Astrocyte (in vitro differentiated cells and primary cell): ENCODE measurements at regions not wholly inside any gene's neighbourhood (a gene's known extent, or its start where the extent isn't known, plus 50 kb on each side); places are given as distances from the start of the nearest gene placed in this dataset.
A peak's percentile ranks its signal among the peaks of the same experiment; 100 is the strongest.

Source experiments
- DNase-seq: peaks from one replicate; pipeline ENCODE4 v3.0.0-alpha.2; 2010; ENCODE audit warnings: low read depth
- FAIRE-seq: peaks from 2 replicates; lab custom pipeline; 2011; peaks lifted over from hg19 to GRCh38; lab: Jason Lieb, UNC
- H2AFZ ChIP-seq: 2 replicates; pipeline ENCODE4 v1.6.0; 2012; ENCODE audit warnings: low read depth, low read length, inconsistent platforms
- H3K27ac ChIP-seq: 2 replicates; pipeline ENCODE4 v1.5.1; 2011; ENCODE audit warnings: low read depth, low read length, inconsistent platforms
- H3K27me3 ChIP-seq: 2 replicates; pipeline ENCODE4 v1.6.0; 2011; ENCODE audit warnings: low read length, inconsistent platforms; ENCODE audit not compliant: insufficient read depth
- H3K36me3 ChIP-seq: 2 replicates; pipeline ENCODE4 v1.5.1; 2011; ENCODE audit warnings: low read length, inconsistent platforms; ENCODE audit not compliant: insufficient read depth
- H3K4me1 ChIP-seq: 2 replicates; pipeline ENCODE4 v1.5.1; 2011; ENCODE audit warnings: low read length, inconsistent platforms; ENCODE audit not compliant: insufficient read depth
- H3K4me2 ChIP-seq: 2 replicates; pipeline ENCODE4 v1.6.0; 2012; ENCODE audit warnings: low read length, inconsistent platforms
- H3K4me3 ChIP-seq: 2 replicates; pipeline ENCODE4 v1.5.1; 2011; ENCODE audit warnings: low read depth, mild to moderate bottlenecking, low read length, inconsistent platforms; ENCODE audit not compliant: insufficient read depth
- H3K79me2 ChIP-seq: 2 replicates; pipeline ENCODE4 v1.6.0; 2012; ENCODE audit warnings: mild to moderate bottlenecking, low read length, inconsistent platforms; ENCODE audit not compliant: insufficient read depth
- H3K9ac ChIP-seq: 2 replicates; pipeline ENCODE4 v1.6.0; 2012; ENCODE audit warnings: mild to moderate bottlenecking, low read length, inconsistent platforms
- H3K9me3 ChIP-seq: 2 replicates; pipeline ENCODE4 v1.5.1; 2012; ENCODE audit warnings: low read depth, mild to moderate bottlenecking, low read length, inconsistent platforms; ENCODE audit not compliant: insufficient read depth
- H4K20me1 ChIP-seq: 2 replicates; pipeline ENCODE4 v1.6.0; 2012; ENCODE audit warnings: low read length, inconsistent platforms; ENCODE audit not compliant: insufficient read depth
- H3K27ac Mint-ChIP-seq: one replicate; pipeline ENCODE4 v1.8.0; 2021; ENCODE audit warnings: mild to moderate bottlenecking, mixed read lengths; ENCODE audit not compliant: unreplicated experiment
- H3K27me3 Mint-ChIP-seq: one replicate; pipeline ENCODE4 v1.8.0; 2021; ENCODE audit warnings: low read depth, mixed read lengths; ENCODE audit not compliant: unreplicated experiment
- H3K36me3 Mint-ChIP-seq: one replicate; pipeline ENCODE4 v1.8.0; 2021; ENCODE audit warnings: low read depth, mixed read lengths; ENCODE audit not compliant: unreplicated experiment
- H3K4me1 Mint-ChIP-seq: one replicate; pipeline ENCODE4 v1.8.0; 2021; ENCODE audit warnings: low read depth, mixed read lengths; ENCODE audit not compliant: unreplicated experiment
- H3K4me3 Mint-ChIP-seq: one replicate; pipeline ENCODE4 v1.8.0; 2021; ENCODE audit warnings: mild to moderate bottlenecking, moderate library complexity, mixed read lengths; ENCODE audit not compliant: unreplicated experiment
- H3K9me3 Mint-ChIP-seq: one replicate; pipeline ENCODE4 v1.8.0; 2021; ENCODE audit warnings: mild to moderate bottlenecking, mixed read lengths; ENCODE audit not compliant: unreplicated experiment
- EZH2 ChIP-seq: IDR thresholded peaks from 2 replicates; pipeline ENCODE4 v1.6.1; 2012; ENCODE audit warnings: mild to moderate bottlenecking, low read length, inconsistent platforms; ENCODE audit not compliant: insufficient read depth
- TF ChIP-seq, protein P1 (sequence below): IDR thresholded peaks from 2 replicates; pipeline ENCODE4 v1.5.1; 2011; ENCODE audit warnings: low read depth, mild to moderate bottlenecking, inconsistent platforms, low read length, moderate library complexity; ENCODE audit not compliant: insufficient read depth

DNA sequence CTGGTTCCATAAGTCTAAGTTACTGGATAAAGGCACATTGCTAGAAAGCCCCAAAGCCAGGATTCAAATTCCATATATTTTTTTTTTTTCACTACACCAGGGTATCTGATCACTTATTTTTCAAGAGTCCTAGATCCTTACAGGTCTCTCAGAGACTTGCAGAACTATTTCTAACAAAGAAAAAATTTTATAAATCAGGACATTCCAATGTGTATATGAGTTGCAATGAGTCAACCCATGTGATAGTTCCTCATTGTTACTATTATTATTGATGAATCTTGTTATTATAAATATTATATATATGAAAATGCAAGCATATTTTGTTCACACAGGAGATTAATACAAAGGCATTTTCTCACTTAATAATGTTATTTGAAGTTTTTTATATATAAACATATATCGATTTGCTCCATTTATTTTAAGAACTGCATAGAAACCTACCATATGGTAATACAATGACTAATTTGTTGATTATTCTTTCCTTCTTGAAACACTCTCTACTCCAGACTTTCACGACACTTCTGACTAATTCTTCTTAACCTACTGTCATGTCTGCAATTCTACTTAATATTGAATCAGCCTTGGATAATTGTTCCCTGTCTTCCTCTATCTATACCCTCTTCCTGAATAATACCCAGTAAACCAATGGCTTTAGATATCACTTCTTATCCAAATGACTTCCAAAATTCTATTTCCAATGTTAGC is 968.4 kb upstream of the NRXN1 start:
- H3K9me3 Mint-ChIP-seq: peaks cover 1% of the 10 kb centered on the region
- H3K4me1 ChIP-seq: peaks cover 9% of the 10 kb centered on the region
- H3K79me2 ChIP-seq: no peaks in the 10 kb centered on the region
- H3K9me3 ChIP-seq: no peaks in the 10 kb centered on the region
- H3K4me3 ChIP-seq: no peak overlapping the region
- no peak overlapping the region for H2AFZ ChIP-seq
- no peaks in the 10 kb centered on the region for H4K20me1 ChIP-seq
- no peak overlapping the region for H3K4me3 Mint-ChIP-seq
- peak overlapping the region; percentile 23 for H3K27ac ChIP-seq
- TF ChIP-seq EZH2: no peak
- TF ChIP-seq, protein P1, sequence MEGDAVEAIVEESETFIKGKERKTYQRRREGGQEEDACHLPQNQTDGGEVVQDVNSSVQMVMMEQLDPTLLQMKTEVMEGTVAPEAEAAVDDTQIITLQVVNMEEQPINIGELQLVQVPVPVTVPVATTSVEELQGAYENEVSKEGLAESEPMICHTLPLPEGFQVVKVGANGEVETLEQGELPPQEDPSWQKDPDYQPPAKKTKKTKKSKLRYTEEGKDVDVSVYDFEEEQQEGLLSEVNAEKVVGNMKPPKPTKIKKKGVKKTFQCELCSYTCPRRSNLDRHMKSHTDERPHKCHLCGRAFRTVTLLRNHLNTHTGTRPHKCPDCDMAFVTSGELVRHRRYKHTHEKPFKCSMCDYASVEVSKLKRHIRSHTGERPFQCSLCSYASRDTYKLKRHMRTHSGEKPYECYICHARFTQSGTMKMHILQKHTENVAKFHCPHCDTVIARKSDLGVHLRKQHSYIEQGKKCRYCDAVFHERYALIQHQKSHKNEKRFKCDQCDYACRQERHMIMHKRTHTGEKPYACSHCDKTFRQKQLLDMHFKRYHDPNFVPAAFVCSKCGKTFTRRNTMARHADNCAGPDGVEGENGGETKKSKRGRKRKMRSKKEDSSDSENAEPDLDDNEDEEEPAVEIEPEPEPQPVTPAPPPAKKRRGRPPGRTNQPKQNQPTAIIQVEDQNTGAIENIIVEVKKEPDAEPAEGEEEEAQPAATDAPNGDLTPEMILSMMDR: no peak
- H3K4me2 ChIP-seq: no peak overlapping the region
- DNase-seq (peak; percentile 42), FAIRE-seq (peak; percentile 5)
- H3K36me3 Mint-ChIP-seq: no peaks in the 10 kb centered on the region
- peaks cover 3% of the 10 kb centered on the region for H3K4me1 Mint-ChIP-seq
- H3K27me3 ChIP-seq: no peaks in the 10 kb centered on the region
- no peaks in the 10 kb centered on the region for H3K36me3 ChIP-seq
- no peak overlapping the region for H3K27ac Mint-ChIP-seq
- no peak overlapping the region for H3K9ac ChIP-seq
- H3K27me3 Mint-ChIP-seq: no peaks in the 10 kb centered on the region

DNA sequence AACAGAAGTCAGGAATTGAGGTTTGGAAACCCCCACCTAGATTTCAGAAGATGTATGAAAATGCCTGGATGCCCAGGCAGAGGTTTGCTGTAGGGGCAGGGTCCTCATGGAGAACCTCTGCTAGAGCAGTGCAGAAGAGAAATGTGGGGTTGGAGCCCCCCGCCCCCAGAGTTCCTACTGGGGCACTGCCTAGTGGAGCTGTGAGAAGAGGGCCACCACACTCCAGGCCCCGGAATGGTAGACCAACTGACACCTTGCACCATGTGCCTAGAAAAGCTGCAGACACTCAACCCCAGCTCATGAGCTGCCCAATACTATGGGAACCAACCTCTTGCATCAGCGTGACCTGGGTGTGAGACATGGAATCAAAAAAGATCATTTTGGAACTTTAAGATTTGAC is 967.0 kb upstream of the NRXN1 start:
- no peak for TF ChIP-seq EZH2
- TF ChIP-seq, protein P1: no peak
- Histone ChIP-seq H3K9ac (no peak overlapping the region), H4K20me1 (no peaks in the 10 kb centered on the region), H3K9me3 (no peaks in the 10 kb centered on the region), H3K4me1 (peaks cover 22% of the 10 kb centered on the region), H3K4me2 (no peak overlapping the region), H3K27me3 (no peaks in the 10 kb centered on the region), H2AFZ (no peak overlapping the region), H3K27ac (no peak overlapping the region), H3K4me3 (no peak overlapping the region), H3K79me2 (no peaks in the 10 kb centered on the region), H3K36me3 (no peaks in the 10 kb centered on the region)
- DNase-seq: no peak
- Mint-ChIP-seq H3K9me3 (peaks cover 1% of the 10 kb centered on the region), H3K36me3 (no peaks in the 10 kb centered on the region), H3K4me3 (no peak overlapping the region), H3K27ac (no peak overlapping the region), H3K27me3 (no peaks in the 10 kb centered on the region), H3K4me1 (peaks cover 7% of the 10 kb centered on the region)
- no peak for FAIRE-seq

DNA sequence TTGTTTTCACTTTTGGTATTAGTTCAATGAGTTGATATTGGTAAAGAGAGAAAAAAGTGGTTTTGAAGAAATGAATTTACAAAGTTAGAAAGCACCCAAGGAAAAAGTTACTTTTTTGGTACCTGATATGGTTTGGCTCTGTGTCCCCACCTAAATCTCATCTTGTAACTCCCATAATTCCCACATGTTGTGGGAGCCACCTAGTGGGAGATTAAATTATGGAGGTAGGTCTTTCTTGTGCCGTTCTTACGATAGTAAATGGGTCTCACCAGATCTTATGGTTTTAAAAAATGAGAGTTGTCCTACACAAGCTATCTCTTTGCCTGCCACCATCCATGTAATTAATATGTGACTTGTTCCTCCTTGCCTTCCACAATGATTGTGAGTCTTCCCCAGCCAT is 965.6 kb upstream of the NRXN1 start:
- H3K36me3 Mint-ChIP-seq: no peaks in the 10 kb centered on the region
- H3K9me3 Mint-ChIP-seq: peaks cover 1% of the 10 kb centered on the region
- DNase-seq (no peak), FAIRE-seq (no peak)
- TF ChIP-seq, protein P1: no peak
- TF ChIP-seq EZH2: no peak
- Histone ChIP-seq H4K20me1 (no peaks in the 10 kb centered on the region), H3K9me3 (no peaks in the 10 kb centered on the region), H3K4me1 (peaks cover 25% of the 10 kb centered on the region), H3K9ac (no peak overlapping the region), H3K79me2 (no peaks in the 10 kb centered on the region), H3K27ac (no peak overlapping the region), H3K4me3 (no peak overlapping the region), H3K4me2 (no peak overlapping the region), H3K36me3 (no peaks in the 10 kb centered on the region), H2AFZ (no peak overlapping the region), H3K27me3 (no peaks in the 10 kb centered on the region)
- no peak overlapping the region for H3K4me3 Mint-ChIP-seq
- H3K4me1 Mint-ChIP-seq: peaks cover 7% of the 10 kb centered on the region
- no peak overlapping the region for H3K27ac Mint-ChIP-seq
- no peaks in the 10 kb centered on the region for H3K27me3 Mint-ChIP-seq
